ENCODE measurements at regions not wholly inside any gene's neighbourhood (a gene's known extent, or its start where the extent isn't known, plus 50 kb on each side); places are given as distances from the start of the nearest gene placed in this dataset.

DNA sequence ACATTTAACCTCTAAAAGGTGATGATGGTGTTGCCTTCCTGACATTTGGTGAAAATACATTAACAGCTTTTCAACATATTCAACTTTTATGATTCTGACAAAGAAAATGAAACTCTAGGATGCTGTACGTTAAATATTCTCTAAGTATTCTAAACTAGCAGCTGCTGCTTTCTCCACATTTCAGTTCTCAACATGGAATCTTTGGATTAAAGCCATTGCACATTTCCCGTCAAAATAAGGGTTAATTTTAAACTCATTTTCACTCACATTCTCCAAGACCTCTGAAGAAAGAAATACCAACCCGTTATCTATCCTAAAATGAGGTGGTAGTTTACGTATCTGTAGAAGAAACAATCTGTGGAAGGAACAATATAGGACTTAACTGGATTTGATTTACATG lies 655.7 kb upstream of the ARPP21 start:
- TF ChIP-seq, protein P1, sequence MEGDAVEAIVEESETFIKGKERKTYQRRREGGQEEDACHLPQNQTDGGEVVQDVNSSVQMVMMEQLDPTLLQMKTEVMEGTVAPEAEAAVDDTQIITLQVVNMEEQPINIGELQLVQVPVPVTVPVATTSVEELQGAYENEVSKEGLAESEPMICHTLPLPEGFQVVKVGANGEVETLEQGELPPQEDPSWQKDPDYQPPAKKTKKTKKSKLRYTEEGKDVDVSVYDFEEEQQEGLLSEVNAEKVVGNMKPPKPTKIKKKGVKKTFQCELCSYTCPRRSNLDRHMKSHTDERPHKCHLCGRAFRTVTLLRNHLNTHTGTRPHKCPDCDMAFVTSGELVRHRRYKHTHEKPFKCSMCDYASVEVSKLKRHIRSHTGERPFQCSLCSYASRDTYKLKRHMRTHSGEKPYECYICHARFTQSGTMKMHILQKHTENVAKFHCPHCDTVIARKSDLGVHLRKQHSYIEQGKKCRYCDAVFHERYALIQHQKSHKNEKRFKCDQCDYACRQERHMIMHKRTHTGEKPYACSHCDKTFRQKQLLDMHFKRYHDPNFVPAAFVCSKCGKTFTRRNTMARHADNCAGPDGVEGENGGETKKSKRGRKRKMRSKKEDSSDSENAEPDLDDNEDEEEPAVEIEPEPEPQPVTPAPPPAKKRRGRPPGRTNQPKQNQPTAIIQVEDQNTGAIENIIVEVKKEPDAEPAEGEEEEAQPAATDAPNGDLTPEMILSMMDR (IDR thresholded peaks at IDR 0.05; ENCODE audit: insufficient read depth, low read depth, low read length), result no peak
- H3K27me3 ChIP-seq (ENCODE audit: control insufficient read depth, insufficient read depth, low read length), result no peaks in the 10 kb centered on the region
- H3K36me3 ChIP-seq (ENCODE audit: control insufficient read depth, insufficient read depth, low read length), result no peaks in the 10 kb centered on the region
- ChIA-PET CTCF (no interaction called here), POLR2A (no interaction called here)
- DNase-seq (ENCODE audit: low read depth), result no peak
- no peak overlapping the region for H3K4me3 ChIP-seq (ENCODE audit: low read depth, low read length)

DNA sequence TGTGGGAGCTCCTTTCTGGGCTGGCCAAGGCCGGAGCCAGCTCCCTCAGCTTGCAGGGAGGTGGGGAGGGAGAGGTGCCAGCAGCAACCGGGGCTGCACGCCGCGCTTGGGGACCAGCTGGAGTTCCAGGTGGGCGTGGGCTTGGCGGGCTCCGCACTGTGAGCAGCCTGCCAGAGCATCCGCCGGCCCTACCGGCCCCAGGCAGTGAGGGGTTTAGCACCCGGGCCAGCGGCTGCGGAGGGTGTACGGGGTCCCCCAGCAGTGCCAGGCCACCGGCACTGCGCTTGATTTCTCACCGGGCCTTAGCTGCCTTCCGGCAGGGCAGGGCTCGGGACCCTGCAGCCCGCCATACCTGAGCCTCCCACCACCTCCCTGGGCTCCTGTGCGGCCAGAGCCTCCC lies 651.0 kb upstream of the ARPP21 start:
- TF ChIP-seq, protein P1 (IDR thresholded peaks at IDR 0.05; ENCODE audit: insufficient read depth, low read depth, low read length), result no peak
- DNase-seq (ENCODE audit: low read depth), result no peak
- Histone ChIP-seq H3K36me3 (ENCODE audit: control insufficient read depth, insufficient read depth, low read length) (no peaks in the 10 kb centered on the region), H3K4me3 (ENCODE audit: low read depth, low read length) (no peak overlapping the region), H3K27me3 (ENCODE audit: control insufficient read depth, insufficient read depth, low read length) (no peaks in the 10 kb centered on the region)
- ChIA-PET POLR2A (no interaction called here), CTCF (no interaction called here)

GRCh38 chr3:34995796-34996430 lies 643.4 kb upstream of the ARPP21 start:
- Histone ChIP-seq H3K4me3 (ENCODE audit: low read depth, low read length) (no peak overlapping the region), H3K27me3 (ENCODE audit: control insufficient read depth, insufficient read depth, low read length) (no peaks in the 10 kb centered on the region), H3K36me3 (ENCODE audit: control insufficient read depth, insufficient read depth, low read length) (no peaks in the 10 kb centered on the region)
- TF ChIP-seq, protein P1 (IDR thresholded peaks at IDR 0.05; ENCODE audit: insufficient read depth, low read depth, low read length), result no peak
- POLR2A ChIA-PET, result no interaction called here
- no peak for DNase-seq (ENCODE audit: low read depth)
- CTCF ChIA-PET, result no interaction called here

GRCh38 chr3:34998902-34999301 lies 640.4 kb upstream of the ARPP21 start:
- TF ChIP-seq, protein P1 (IDR thresholded peaks at IDR 0.05; ENCODE audit: insufficient read depth, low read depth, low read length), result no peak
- CTCF ChIA-PET, result no interaction called here

GRCh38 chr3:35012214-35012613 lies 627.1 kb upstream of the ARPP21 start:
- POLR2A ChIA-PET, result no interaction called here
- Histone ChIP-seq H3K4me3 (ENCODE audit: low read depth, low read length) (no peak overlapping the region), H3K36me3 (ENCODE audit: control insufficient read depth, insufficient read depth, low read length) (no peaks in the 10 kb centered on the region), H3K27me3 (ENCODE audit: control insufficient read depth, insufficient read depth, low read length) (no peaks in the 10 kb centered on the region)
- TF ChIP-seq, protein P1 (IDR thresholded peaks at IDR 0.05; ENCODE audit: insufficient read depth, low read depth, low read length), result no peak
- DNase-seq (ENCODE audit: low read depth), result no peak
- CTCF ChIA-PET, result no interaction called here

More at GRCh38 chr3:34998902-34999301, 640.4 kb upstream of the ARPP21 start:
- Histone ChIP-seq H3K4me3 (ENCODE audit: low read depth, low read length) (no peak overlapping the region), H3K27me3 (ENCODE audit: control insufficient read depth, insufficient read depth, low read length) (no peaks in the 10 kb centered on the region), H3K36me3 (ENCODE audit: control insufficient read depth, insufficient read depth, low read length) (no peaks in the 10 kb centered on the region)
- no peak for DNase-seq (ENCODE audit: low read depth)
- POLR2A ChIA-PET, result no interaction called here

All from BJ (cell line).